ENCODE measurements at regions not wholly inside any gene's neighbourhood (a gene's known extent, or its start where the extent isn't known, plus 50 kb on each side); places are given as distances from the start of the nearest gene placed in this dataset.
"Not testable (repeated sequence)": the region's sequence is repeated elsewhere in the genome, so short reads cannot be mapped to it uniquely, and the experiment has no call there.

DNA sequence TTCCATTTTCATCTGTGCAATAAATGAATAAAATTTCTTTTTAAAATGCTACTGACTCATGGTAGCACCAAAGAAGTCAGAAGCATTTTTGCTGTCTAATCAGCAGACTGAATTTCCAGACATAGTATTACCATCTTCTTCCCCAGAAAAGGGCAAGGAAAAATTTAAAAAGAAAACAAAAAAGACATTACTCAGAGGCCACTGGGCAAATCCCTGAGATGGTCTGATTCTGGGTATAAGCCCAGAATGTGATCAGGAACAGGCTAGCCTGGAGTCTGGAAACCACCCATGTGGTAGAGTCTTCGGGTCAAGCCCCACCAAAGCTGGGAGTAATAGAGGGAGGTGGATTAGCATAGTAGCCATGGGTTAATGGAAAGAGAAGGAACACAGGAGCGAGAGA is 342.8 kb downstream of the FBXW7 start:
- no peak for DNase-seq (ENCODE audit: low read depth in 2 of 2)

DNA sequence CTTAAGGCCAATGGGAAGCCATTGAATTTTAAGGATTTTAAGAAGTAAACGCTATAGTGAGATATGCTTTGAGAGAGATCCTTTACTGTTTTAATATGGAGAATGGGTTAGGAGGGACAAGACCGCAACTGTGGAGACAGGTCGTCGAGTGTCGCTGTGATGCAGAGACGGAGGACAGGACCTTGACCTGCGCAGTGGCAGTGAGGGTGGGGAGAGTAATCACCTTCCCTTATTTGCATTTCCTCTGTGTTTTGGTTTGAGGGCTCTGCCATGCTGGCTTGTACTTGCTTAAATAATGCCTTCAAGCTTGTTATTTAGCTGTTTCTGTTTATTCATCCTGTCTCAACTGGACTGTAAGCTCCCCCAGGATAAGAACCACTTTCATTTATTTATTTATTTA is 345.0 kb downstream of the FBXW7 start:
- no peak for DNase-seq (ENCODE audit: low read depth in 2 of 2)

DNA sequence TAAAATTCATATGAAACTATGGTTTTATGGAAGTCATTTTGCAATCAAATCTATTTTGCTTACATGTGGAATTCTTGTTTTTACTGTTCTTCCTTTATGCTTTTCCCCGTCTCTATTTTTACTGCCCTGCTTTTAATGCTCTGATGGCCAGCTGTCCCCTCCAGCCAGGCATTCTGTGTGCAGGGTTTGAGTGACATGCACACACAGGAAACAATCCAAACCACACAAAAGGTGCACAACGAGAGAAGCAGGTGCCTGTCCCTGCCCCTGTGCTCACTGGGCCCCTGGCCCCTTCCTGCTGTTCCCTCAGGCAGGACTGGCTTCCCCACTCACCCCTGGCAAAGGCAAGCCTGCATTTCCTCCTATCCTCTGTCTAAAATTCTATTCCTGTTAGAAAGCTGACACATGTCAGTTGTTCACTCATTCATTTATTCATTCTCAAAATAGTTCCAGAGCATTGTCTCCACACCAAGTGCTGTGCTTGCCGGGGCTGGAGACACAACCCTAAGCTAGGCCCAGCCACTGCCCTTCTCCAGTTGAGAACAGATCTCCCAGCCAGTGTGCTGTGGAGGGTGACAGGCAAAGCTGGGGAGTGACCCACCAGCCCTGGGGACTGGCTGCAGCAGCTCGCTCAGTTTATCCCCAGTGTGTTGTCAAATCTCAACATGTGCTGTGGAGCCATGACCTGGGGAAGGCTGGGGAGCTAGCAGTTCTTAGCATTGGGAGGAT is 346.3 kb downstream of the FBXW7 start:
- DNase-seq (ENCODE audit: low read depth in 2 of 2), result no peak

DNA sequence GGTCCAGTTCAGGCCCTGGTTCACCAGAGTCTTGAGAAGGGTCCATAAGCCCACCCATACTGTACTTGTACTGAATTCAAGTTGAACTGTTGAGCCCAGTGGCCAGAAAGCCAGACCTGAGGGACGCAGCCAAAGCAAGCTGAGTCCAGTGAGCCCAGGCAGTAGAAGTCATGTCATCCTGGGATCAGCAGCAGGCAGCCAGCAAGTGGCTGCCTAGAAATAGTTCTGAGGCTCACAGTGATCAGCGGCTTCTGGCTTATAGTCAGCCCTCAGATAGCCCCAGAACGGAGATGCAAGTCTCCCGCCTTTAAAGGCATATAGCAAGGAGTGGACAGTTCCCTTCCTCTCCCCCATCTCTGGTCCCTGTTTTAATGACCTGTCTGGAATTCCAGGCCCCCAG is 347.1 kb downstream of the FBXW7 start:
- no peak for DNase-seq (ENCODE audit: low read depth in 2 of 2)

DNA sequence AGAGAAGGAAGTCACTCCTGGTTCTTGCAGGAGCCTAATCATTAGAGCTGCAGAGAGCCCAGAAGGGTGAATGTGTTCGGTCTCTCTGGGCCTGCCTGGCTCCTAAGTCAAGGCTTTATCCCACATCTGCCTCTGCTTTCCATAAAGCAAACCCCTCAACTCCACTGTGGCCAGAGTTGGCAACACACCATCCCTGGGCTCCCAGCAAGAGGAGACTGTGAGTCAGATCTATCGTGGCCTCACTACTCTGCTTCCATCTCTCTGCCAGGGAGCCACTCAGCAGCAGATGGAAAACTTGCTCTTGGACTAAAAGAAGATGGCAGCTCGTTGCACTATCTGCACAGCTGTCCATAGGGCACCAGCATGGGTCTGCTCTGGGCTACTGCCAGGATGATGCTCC is 348.2 kb downstream of the FBXW7 start:
- DNase-seq (ENCODE audit: low read depth in 2 of 2), result no peak

DNA sequence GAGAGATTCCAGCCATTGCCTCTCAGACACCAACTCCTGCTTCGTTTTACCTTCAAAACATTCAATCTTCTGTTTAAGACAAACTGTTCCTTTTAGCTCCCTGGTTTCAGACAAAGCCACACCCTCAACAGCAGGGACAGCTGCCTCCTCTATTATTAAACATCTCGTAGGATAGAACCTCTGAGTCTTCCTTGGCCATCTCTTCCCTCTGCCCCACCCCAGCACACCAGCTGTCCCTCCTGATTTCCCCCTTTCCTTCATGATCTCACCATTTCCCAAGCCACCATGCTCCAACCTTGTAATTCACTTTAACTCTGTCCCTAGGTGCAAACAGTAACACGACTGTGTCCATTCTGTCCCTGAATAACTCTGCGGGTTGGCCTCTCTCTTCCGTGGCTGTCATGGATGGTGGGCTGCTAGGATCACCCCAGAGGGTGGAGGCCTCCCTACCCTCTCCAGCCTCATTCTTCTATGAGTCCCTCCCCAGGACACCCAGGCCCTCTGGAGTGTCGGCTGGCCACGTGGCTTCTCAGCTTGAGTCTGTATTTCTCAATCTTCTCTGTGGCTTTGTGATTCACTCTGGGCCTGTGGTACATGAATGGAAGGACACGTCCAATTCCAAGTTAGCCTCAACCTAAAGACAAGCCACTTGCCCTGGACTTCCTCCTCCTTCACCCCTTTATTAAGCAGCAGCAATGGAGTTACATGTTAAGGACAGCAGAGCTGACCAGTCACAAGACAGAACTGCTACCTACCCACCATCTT is 349.9 kb downstream of the FBXW7 start:
- DNase-seq (ENCODE audit: low read depth in 2 of 2), result no peak

DNA sequence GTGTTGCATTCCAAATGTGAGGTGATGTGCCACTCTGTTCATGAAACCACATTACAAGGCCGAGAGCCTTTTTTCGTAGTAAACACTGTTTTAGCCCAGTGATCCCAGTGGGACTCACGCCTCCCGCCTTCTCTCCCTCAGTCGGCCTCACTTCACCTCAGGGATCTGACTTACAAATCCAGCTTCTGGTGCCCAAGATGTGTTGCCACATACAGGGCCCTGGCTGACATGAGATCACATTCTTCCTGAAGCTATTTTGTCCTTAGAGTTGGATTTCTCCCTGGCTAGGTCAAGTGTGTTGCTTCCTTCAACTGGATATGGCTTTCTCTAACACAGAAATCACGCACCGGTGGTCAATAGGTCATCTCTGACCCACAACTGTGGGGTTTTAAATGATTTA is 354.7 kb downstream of the FBXW7 start:
- no peak for DNase-seq (ENCODE audit: low read depth in 2 of 2)

DNA sequence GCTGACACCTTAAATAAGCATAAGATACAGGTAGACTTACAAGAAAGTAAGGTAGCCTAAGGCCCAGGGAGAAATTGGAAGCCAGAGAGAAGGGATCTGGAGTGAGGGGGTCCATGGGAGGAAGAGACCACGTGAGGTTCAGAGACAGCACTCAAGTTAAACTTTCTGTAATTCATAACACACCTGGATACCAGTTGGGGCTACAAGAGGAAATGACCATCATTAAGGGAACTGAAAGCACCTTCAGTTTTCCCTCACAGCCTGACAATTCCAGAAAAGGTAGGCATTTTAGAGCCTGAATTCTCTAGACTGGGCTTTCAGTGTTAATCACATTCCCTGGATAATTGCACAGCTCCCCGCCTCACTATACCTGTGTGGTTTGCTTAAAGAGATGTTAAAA is 355.5 kb downstream of the FBXW7 start:
- no peak for DNase-seq (ENCODE audit: low read depth in 2 of 2)

DNA sequence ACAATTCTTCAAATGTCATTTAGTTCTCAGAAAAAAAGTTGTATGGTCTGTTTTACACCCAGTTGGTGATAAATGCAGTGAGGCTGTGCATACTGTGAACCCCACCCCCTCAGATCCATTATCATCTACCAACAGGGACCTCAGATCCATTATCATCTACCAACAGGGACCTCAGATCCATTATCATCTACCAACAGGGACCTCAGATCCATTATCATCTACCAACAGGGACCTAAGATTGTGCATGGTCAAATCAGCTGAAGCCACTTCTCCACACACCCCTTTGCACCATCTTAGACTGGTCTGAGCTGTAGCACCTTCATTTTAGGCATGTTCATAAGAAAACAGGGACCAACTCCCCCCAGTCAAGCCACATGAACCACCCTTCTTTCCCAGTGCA is 358.4 kb downstream of the FBXW7 start:
- not testable (repeated sequence) for DNase-seq (ENCODE audit: low read depth in 2 of 2)

DNA sequence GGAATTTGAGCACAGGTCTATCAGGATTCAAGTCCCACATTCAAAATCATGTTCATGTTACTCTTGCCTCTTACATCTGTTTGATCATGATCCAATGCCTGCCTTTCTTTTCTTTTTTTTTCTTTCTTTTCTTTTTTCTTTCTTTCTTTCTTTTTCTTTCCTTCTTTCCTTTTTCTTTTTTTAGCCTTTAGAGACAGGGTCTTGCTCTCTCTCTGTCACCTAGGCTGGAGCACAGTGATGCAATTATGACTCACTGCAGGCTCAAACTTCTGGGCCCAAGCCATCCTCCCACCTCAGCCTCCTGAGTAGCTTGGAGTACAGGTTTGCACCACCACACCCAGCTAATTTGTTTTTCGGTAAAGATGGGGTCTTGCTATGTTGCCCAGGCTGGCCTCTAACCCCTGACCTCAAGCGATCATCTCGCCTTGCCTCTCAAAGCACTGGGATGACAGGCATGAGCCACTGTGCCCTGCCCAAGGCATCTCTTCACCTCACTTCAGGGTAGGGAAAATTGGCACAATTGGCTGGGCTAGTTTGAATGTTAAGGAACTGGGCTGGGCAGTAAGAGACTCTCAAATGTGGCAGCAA is 359.2 kb downstream of the FBXW7 start:
- no peak for DNase-seq (ENCODE audit: low read depth in 2 of 2)

DNA sequence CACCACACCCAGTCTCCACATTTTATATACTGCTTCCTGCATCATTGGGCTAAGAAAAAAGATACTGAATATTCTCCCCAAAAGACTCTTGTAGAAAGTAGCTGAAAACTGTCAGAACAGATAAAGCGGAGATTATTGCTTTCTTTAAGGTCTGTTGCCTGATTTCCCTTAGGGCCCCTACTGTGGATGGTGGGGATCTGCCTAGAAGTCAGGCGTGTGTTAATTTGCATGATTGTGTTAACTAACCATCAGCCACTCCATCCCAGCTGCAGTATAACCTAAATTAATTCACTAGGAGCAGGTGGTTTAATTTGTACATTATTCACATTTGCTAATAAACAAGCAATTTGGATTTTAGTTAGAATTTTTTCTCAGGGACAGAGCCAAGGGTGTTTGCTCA is 360.3 kb downstream of the FBXW7 start:
- DNase-seq (ENCODE audit: low read depth in 2 of 2), result no peak

DNA sequence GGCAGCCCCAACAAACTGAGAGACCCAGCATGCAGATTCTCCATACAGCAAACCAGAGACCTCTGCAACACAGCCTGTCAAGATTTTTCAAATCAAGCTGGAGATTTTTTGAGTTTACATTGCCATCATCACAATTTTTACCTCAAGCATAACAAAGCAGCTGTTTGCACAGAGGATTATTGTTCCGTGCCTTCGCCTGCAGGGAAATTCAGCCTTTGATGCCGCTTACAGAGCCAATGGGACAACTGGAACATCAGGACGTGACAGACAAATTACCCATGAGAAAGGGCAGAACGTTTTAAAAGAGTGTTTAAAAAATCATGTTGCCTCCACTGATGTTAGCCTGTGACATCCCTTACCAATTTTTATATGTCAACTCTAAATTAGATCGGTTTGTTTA is 363.7 kb downstream of the FBXW7 start:
- no peak for DNase-seq (ENCODE audit: low read depth in 2 of 2)

DNA sequence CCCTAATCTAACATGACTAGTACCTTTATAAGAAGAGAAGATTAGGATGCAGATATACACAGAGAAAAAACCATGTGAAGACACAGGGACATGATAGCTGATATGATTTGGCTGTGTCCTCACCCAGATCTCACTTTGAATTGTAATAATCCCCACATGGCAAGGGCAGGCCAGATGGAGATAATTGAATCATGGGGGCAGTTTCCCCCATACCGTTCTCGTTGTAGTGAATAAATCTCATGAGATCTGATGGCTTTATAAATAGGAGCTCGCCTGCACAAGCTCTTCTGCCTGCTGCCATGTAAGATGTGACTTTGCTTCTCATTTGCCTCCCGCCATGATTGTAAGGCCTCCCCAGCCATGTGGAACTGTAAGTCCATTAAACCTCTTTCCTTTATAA is 364.3 kb downstream of the FBXW7 start:
- DNase-seq (ENCODE audit: low read depth in 2 of 2), result no peak

DNA sequence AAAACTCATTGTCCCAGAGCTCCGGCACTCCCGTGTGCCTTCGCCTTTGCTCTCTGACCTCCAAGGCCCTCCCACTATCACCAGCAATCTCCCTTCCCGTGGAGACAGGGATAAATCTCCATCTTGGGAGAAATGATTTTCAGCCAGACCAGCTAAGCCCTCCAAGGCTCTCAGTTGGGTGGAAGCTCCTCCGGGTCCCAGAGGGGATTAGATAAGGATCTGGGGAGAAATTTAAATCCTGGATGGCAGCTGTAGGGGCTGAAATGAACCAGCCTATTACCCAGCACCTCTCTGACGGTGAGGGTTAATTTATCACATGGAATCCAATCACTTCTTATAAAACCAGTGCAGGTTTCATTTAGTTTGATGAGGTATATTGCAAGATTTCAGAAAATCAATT is 366.2 kb downstream of the FBXW7 start:
- no peak for DNase-seq (ENCODE audit: low read depth in 2 of 2)

DNA sequence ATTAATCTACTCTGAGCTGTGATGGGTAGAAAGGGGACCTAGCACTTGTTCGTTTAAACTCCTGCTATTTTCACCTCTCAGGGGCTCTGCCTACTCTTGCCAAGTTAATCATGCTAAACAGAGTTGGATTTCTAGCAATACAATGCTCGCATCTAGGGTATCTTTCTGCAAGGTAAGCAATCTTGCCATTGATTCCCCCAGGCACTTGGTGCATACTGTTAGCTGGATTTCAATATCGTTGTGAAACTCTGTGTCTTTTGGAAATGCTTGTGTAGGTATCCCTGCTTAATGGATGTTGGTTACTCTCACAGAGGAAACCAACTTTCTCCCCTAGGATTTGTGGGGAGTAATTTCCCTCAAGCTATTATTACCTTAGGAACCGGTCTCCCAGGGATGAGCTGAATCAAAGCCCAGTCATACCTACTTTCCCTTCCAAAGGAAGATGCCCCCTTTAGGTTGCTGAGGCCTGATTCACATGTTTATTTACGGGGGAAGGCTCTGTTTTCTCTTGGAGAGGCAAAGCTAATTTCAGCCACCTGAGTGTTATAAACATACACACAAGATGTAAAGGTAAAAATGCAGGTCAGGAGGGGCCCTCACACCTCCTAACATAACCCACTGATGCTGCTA is 366.8 kb downstream of the FBXW7 start:
- no peak for DNase-seq (ENCODE audit: low read depth in 2 of 2)

DNA sequence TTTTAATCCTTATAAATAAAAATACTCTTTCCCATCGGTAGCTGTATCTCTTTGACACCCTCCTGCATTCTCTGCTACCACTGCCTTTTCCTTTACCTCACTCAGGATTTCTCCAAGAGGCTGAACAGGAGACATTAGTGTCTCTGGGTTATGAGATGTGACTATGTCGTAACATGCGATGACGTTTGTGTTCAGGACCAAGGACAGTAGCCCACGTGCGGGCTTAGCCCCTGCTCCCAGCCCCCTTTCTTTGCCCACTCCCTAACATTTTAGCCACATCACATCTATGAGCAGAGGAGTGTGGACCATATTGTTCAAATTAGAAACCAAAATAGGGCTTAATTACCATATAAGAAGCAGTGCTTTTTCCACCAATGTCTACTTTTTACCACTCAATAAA is 369.3 kb downstream of the FBXW7 start:
- DNase-seq (ENCODE audit: low read depth in 2 of 2), result no peak

DNA sequence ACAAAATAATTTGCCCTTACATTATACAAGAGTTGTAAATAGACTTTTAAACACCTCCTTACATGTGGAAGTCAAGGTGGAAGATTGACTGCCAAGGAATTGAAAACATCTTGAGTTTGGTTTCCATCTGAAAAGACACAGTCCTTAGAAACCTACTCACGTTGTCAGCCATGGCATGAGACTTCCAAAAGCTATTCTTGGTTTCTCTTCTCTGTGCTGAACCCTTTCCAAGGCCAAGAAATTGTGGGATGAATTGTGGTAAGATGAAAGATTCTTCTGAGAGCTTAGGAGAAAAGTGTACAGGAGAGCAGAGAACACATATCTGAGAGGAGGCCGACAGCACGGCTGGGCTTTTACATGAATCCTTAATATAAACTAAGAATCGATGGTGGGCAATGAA is 370.0 kb downstream of the FBXW7 start:
- no peak for DNase-seq (ENCODE audit: low read depth in 2 of 2)

DNA sequence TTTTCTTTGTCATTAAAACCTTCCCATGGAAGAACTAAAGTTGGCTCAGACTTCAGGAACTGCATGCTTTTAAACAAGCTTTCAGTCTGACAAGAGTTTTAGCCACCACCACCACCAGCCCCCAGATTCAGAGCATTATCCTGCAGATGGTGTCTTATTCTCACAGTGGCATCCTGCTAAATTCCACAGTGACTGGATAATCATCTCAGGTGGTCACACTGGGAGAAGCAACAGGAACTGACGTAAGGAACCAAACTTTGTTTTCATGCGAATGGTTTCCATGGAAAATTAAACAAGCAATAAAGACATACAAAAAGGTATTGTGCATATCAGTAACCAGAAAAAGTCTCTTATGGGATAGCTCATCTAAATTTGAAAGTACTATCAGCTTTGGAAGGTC is 370.7 kb downstream of the FBXW7 start:
- no peak for DNase-seq (ENCODE audit: low read depth in 2 of 2)

DNA sequence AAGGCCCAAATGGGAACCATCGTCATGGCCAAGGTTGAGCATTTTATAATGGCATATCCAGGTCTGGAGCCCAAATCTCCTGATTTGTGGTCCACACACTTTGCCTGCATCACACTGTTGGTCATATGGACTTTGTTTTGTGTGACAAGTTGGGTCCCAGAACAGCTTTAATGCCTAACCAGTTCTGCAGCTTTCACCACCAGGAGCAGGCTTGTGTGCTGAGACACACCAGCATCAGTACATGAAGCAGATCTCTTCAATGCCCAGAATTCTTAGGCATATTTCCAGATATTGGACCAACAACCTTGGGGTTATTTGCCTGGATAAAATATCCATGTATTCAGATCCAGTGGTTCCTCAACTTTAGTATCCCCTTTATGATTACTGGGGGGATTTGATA is 371.3 kb downstream of the FBXW7 start:
- DNase-seq (ENCODE audit: low read depth in 2 of 2), result no peak

DNA sequence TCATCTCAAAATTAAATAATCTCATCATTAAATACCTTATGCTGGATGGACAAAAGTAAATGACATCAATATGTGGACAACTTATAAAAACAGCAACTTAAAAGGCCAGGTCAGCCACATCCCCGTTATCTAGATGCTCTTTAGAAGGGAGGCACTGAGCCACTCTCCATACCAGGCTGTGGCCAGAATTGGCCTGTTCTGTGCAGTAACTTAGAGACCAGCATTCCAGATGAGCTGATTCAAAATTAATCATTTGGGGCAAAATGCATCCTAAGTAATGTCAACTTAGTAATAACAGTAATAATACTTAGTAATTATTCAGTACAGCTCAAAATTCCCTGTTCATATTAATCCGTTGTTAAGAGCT is 373.6 kb downstream of the FBXW7 start:
- no peak for DNase-seq (ENCODE audit: low read depth in 2 of 2)

DNA sequence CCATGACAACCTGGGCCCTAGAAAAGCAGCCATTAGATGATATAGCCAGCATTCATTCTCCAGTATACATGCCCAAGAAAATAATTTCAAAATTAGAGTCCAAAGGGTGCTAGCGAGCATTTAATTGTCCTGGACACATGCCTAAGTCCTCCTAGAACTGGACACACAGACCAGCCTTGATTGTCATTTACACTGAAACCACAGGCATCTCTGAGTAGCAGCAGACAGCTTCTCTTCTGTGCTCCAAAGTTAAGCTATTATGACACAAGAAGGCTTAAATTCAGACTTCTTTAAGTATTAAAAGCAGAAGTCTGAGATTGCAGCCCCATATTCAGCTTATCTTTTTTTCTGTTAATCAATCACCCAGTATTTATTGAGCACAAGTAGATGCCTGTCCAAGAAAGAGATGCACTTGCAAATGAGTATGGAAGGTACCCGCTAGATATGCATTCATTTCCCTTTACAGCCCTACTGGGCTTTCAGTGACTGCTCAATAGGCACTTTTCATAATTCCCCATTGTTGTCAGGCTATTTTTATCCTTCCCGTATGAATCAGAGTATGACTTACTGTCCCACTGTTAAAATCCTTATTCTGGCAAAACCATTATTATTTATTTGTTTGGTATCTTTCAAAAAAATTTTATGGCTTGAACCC is 374.1 kb downstream of the FBXW7 start:
- no peak for DNase-seq (ENCODE audit: low read depth in 2 of 2)

DNA sequence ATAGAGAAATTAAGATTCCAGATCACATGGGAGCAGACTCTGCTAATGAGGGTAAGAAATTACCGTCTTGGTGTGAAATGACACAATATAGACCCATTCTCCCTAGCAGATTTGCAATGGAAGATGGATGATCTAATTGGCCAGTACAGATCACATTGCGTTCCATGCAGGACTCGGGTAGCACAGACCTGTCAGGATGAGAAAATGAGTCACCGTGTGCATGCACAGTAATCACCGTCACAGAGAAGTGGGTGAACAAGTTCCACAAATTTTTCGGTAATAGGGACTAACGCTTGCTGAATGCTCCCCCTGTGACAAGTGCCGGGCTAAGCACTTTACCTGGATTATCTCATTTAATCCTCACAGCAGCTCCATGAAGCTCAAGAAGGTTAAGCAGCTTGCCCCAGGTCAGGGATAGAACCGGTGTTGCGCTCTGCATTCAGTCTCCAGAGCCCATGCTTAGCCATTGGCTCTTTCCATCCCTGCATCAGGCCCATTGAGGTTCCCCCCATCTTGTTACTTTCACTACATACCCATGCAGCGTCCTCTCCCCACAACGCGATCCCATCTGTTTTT is 375.6 kb downstream of the FBXW7 start:
- DNase-seq (ENCODE audit: low read depth in 2 of 2), result no peak
